Mesothelial cell of epicardium (in vitro differentiated cells): ENCODE measurements at regions not wholly inside any gene's neighbourhood (a gene's known extent, or its start where the extent isn't known, plus 50 kb on each side); places are given as distances from the start of the nearest gene placed in this dataset.

ENCODE experiments used
- DNase-seq, 2 experiments: peaks; one replicate each; pipeline ENCODE4 v3.0.0; 2021; ENCODE audit warnings: low spot score in 2 of 2; ENCODE audit not compliant: unreplicated experiment in 2 of 2
- H3K27ac Mint-ChIP-seq: 2 replicates; pipeline ENCODE4 v1.8.0; 2021; ENCODE audit warnings: mixed read lengths
- H3K27me3 Mint-ChIP-seq: 2 replicates; pipeline ENCODE4 v1.8.0; 2021; ENCODE audit warnings: low read depth, mixed read lengths
- H3K36me3 Mint-ChIP-seq: 2 replicates; pipeline ENCODE4 v1.8.0; 2021; ENCODE audit warnings: mixed read lengths
- H3K4me1 Mint-ChIP-seq: 2 replicates; pipeline ENCODE4 v1.8.0; 2021; ENCODE audit warnings: mixed read lengths
- H3K4me3 Mint-ChIP-seq: 2 replicates; pipeline ENCODE4 v1.8.0; 2021; ENCODE audit warnings: mild to moderate bottlenecking, moderate library complexity, mixed read lengths
- H3K9me3 Mint-ChIP-seq: 2 replicates; pipeline ENCODE4 v1.8.0; 2021; ENCODE audit warnings: mixed read lengths
- TF ChIP-seq, protein P1 (sequence below): fragments of 200-600 bp; sonication (generic); IDR thresholded peaks from one replicate; pipeline ENCODE4 v1.5.0; 2021; ENCODE audit warnings: antibody characterized with exemption; ENCODE audit not compliant: unreplicated experiment

DNA sequence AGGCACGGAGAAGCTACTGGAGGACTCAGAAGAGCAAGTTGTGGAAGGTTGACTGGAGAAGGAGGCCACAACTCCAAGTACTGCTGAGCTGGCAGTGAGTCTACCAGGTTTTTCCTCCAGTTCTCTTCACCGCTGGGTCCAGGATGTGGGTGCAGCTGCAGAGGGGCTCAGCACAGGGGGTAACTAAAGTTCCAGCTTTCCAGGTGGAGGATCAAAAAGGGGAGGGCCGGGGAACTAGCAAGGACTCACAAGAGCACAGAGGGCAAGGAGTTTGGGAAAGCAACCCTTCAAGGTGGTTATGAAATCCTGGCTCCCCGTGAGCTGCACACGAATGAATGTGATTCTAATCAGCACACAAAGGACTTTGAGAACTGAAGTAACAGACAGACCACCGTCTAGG lies 194.2 kb upstream of the GMDS start:
- Mint-ChIP-seq H3K27ac (no peak overlapping the region), H3K9me3 (no peaks in the 10 kb centered on the region), H3K27me3 (peaks cover 2% of the 10 kb centered on the region), H3K4me3 (no peak overlapping the region), H3K4me1 (peaks cover 30% of the 10 kb centered on the region), H3K36me3 (no peaks in the 10 kb centered on the region)
- TF ChIP-seq, protein P1, sequence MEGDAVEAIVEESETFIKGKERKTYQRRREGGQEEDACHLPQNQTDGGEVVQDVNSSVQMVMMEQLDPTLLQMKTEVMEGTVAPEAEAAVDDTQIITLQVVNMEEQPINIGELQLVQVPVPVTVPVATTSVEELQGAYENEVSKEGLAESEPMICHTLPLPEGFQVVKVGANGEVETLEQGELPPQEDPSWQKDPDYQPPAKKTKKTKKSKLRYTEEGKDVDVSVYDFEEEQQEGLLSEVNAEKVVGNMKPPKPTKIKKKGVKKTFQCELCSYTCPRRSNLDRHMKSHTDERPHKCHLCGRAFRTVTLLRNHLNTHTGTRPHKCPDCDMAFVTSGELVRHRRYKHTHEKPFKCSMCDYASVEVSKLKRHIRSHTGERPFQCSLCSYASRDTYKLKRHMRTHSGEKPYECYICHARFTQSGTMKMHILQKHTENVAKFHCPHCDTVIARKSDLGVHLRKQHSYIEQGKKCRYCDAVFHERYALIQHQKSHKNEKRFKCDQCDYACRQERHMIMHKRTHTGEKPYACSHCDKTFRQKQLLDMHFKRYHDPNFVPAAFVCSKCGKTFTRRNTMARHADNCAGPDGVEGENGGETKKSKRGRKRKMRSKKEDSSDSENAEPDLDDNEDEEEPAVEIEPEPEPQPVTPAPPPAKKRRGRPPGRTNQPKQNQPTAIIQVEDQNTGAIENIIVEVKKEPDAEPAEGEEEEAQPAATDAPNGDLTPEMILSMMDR = no peak
- no peak for DNase-seq

DNA sequence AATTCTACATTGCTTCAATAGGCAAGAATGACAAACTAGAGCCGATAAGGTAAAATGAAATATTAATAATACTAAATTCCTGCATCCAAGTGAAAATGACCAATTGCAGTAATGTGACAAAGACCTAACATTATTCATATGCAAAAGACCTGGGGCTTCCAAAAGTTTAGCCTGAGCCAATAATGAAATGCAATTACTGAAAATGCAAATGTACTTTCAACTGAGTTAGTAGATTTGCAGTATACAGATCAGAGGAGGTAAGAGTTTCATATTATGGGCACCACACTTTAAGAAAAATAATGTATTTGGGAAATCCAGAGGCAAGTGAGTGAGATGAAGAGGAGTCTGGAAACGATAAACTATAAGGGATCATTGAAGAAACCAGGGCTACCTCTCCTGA lies 193.7 kb upstream of the GMDS start:
- no peak for DNase-seq
- no peak overlapping the region for H3K27ac Mint-ChIP-seq
- H3K4me1 Mint-ChIP-seq = peaks cover 28% of the 10 kb centered on the region
- H3K4me3 Mint-ChIP-seq = no peak overlapping the region
- TF ChIP-seq, protein P1 = no peak
- H3K36me3 Mint-ChIP-seq = no peaks in the 10 kb centered on the region
- no peaks in the 10 kb centered on the region for H3K9me3 Mint-ChIP-seq
- H3K27me3 Mint-ChIP-seq = peaks cover 2% of the 10 kb centered on the region

DNA sequence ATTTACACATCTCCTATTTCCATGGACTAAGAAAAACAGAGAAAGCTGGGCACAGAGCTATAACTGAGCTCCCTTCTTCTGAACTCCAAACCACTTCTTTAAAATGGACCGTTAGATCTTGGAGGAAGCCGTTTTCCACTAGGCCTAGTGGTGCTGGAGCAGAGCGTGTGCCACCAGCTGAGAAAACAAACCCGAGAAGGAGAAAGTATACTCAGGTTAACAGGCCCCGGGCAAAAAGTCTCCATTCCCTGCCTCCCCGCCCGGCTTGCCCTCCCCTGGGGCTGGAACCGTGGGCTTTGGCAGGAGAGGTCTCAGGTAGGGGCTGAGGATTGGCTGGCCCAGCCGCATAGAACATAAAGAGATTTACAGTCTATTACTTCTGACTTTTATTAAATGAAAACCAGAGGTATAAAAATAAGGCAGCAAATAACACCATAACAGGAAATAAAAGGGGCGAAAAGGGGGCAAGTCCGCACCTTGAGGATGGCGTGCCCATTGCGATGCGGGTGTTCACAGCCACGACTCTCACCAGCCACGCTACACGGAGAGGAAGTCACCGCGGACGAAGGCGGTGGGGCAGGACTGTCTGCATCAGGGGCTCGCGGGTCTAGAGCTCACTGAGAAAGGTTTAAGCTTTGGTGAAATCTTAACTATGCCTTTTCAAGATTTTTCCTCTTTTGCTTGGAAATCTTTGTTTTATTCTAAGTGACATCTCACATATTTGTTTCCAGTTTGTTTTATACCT lies 191.2 kb upstream of the GMDS start:
- no peak overlapping the region for H3K27ac Mint-ChIP-seq
- no peak overlapping the region for H3K4me3 Mint-ChIP-seq
- H3K36me3 Mint-ChIP-seq = no peaks in the 10 kb centered on the region
- no peaks in the 10 kb centered on the region for H3K9me3 Mint-ChIP-seq
- DNase-seq = no peak
- peaks cover 2% of the 10 kb centered on the region for H3K27me3 Mint-ChIP-seq
- TF ChIP-seq, protein P1 = no peak
- H3K4me1 Mint-ChIP-seq = peaks cover 14% of the 10 kb centered on the region

DNA sequence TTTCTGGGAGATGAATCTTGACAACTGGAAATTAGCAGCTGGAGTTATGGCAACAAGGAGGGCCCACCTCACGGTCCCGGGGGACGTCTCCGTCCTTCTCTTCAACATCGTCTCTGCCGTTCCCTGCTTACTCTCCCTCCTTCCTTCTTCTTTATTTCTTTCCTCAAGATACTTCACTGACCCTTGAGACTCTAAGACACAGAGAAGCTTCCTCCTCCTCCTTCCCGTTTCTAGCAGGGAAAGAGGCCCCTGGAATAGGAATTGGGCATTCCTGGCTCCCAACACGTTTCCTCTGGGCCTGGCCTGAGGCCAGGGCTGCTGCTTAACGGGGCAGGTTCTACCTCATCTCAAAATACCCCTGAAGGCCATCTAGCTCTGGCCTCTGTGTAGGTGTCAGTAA lies 189.9 kb upstream of the GMDS start:
- peaks cover 2% of the 10 kb centered on the region for H3K27me3 Mint-ChIP-seq
- no peak overlapping the region for H3K4me3 Mint-ChIP-seq
- no peaks in the 10 kb centered on the region for H3K36me3 Mint-ChIP-seq
- no peak for DNase-seq
- H3K27ac Mint-ChIP-seq = peak overlapping the region; percentile 5
- H3K9me3 Mint-ChIP-seq = no peaks in the 10 kb centered on the region
- TF ChIP-seq, protein P1 = no peak
- peaks cover 21% of the 10 kb centered on the region for H3K4me1 Mint-ChIP-seq

DNA sequence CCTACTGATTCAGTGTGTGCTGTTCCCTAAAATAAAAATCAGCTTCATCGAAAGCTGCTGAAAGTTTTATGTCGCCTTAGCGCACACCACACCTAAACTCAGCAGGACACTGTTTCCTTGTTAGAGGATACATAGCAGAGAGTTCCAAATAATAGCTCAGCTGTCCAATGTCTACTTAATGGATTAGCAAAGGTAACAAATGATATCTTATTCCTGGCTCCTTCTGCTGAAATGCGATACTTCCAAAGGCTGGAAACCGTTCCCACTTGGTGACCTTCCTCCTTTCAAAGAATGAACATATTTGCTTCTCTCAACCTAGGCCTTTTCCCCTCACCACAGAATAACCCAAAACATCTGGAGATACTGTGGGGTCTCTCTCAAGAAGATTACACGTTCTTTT lies 189.5 kb upstream of the GMDS start:
- no peaks in the 10 kb centered on the region for H3K9me3 Mint-ChIP-seq
- peaks cover 2% of the 10 kb centered on the region for H3K27me3 Mint-ChIP-seq
- no peaks in the 10 kb centered on the region for H3K36me3 Mint-ChIP-seq
- no peak for DNase-seq
- no peak overlapping the region for H3K4me3 Mint-ChIP-seq
- TF ChIP-seq, protein P1 = no peak
- H3K27ac Mint-ChIP-seq = no peak overlapping the region
- H3K4me1 Mint-ChIP-seq = peaks cover 22% of the 10 kb centered on the region

DNA sequence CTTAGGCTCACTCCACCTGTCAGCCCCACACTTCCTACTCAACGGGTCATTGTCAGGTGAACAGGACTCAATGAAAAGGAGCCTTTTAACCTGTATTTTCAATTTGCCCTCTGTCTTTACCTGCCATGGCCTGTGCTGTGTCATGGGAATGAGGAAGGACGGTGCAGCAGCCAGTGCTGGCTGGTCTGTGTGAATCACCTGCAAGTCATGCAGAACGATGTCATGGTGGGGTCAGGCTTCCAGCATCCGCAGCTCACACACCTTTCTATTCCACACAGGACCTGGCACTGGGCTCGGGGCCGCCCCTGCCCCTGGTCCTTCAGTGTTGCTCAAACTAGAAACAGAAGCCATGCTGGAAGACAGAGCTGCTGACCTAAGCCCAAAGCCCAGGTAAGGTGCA lies 188.7 kb upstream of the GMDS start:
- Mint-ChIP-seq H3K27me3 (no peaks in the 10 kb centered on the region), H3K36me3 (no peaks in the 10 kb centered on the region), H3K4me3 (no peak overlapping the region), H3K9me3 (no peaks in the 10 kb centered on the region), H3K4me1 (peaks cover 22% of the 10 kb centered on the region), H3K27ac (no peak overlapping the region)
- TF ChIP-seq, protein P1 = no peak
- no peak for DNase-seq
